HG02943 (cell line): ENCODE measurements at regions not wholly inside any gene's neighbourhood (a gene's known extent, or its start where the extent isn't known, plus 50 kb on each side); places are given as distances from the start of the nearest gene placed in this dataset.

Source experiments
- ATAC-seq: cut with Tn5 transposase; IDR thresholded peaks from one replicate; pipeline ENCODE4 v1.9.1; 2021; ENCODE audit warnings: mild to moderate bottlenecking, low read depth, moderate library complexity; ENCODE audit not compliant: unreplicated experiment

DNA sequence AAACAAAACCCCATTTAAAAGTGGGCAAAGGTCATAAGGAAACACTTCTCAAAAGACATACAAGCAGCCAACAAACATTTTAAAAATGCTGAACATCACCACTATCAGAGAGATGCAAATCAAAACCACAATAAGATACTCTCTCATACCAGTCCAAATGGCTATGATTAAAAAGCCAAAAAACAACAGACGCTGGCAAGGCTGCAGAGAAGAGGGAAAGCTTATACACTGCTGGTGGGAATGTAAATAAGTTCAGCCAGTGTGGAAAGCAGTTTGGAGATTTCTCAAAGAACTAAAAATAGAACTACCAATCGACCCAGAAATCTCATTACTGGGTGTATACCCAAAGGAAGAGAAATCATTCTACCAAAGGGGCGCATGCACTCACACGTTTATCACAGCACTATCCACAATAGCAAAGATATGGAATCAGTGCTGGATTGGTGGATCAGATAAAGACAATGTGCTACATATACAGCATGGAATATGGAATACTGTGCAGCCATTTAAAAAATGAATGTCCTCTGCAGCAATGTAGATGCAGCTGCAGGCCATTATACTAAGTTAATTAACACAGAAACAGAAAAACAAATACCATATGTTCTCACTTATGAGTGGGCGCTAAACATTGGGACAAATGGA is 102.1 kb upstream of the DAAM1 start:
- ATAC-seq, result no peak

DNA sequence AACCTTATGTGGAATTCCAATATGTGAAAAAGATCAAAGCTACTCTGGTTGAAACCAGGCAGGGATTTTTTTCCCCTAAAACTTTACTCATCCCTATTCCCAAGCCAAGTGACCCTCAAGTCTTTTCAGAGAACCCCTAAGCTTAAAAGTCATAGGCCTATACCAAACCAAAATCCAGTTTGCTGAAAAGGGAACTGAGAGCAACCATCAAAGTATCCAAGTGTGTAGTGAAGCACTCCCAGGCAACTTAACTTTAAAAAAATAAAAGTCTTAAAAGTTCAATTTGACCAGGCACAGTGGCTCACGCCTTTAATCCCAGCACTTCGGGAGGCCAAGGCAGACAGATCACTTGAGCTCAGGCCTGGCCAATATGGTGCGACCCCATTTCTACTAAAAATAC is 101.2 kb upstream of the DAAM1 start:
- ATAC-seq, result no peak

DNA sequence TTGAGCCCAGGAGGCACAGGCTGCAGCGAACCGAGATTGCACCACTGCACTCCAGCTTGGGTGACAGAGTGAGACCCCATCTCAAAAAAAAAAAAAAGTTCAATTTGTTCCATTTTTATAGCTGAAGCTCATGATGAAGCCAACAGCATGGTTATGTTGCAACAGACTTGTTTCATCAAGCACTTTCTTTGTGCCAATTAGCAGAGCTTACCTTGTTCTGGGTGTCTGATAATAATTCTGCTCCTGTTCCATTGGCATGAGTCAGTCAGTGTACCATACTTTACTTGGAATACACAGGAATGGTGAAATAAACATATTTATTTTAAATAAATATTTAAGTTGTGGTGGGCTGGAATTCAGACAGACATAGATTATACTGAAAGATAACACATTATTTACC is 100.8 kb upstream of the DAAM1 start:
- ATAC-seq, result no peak

DNA sequence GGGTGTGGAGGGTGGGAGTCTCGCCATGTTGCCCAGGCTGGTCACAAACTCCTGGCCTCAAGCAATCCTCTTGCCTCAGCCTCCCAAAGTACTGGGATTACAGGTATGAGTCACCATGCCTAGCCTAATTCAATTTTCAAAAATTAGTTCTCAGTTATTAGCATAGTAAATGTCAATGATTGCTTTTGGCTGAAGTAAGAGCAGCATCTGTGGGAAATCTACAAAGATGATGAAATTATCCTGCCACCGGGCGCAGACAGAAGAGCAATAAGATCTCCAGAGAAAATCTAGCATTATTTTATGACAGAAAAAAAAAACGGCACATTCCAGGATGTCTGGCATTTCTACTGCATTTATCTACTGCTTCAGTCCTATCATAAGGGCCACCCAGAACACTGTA is 97.9 kb upstream of the DAAM1 start:
- ATAC-seq, result no peak

DNA sequence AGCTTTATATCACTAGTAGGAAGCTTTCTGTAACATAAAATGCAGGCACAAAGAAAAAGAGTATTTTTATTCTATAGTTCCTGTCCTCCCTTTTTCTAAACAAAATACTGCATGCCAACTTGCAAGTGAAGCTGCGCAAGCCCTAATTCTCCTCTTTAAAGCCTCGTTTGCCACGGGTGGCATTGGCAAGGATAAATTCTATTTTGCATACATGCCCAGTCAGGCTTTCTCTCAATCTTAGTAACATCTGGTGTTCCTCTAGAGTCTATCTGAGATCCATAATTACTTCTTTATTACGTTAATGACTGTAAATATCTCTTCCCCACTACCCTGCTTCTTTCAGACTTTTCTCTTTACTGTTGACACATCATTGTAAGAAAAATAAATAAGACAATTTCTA is 97.1 kb upstream of the DAAM1 start:
- no peak for ATAC-seq

DNA sequence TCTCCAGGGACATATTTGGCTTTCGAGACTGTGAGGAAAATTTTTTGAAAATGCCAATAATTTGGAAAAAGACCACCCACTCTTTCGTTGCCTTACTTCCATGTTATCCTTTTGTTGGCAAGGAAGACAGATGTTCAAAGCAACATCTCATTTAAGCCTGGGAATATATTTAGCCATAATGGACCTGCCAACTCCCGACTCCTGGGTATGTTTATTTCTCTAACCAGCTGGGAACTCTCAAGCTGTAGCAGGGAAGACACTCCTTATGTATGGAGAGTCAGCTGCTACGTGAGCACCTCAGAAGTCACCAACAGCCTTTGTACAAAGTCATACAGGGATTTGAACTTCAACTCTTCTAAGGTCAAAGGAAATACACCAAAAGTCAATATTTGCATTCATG is 96.5 kb upstream of the DAAM1 start:
- ATAC-seq, result no peak

DNA sequence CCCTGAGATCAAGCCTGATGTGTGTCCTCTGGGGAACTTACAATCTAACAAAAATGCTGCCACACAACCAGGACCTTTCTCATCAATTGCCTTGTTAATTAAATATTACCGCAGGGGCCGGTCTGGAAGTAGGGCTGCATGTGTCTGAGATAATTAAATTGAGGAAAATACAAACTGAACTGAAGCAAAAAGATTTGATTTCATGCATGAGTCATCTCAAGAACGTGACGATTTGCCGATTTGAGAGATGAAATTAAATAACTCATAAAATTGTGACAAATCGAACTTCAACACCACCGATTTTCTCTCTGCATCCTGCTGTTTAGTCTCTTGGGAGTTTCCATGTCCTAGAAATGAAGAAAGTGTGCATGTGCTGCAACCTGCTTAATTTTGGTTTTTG is 94.6 kb upstream of the DAAM1 start:
- no peak for ATAC-seq

DNA sequence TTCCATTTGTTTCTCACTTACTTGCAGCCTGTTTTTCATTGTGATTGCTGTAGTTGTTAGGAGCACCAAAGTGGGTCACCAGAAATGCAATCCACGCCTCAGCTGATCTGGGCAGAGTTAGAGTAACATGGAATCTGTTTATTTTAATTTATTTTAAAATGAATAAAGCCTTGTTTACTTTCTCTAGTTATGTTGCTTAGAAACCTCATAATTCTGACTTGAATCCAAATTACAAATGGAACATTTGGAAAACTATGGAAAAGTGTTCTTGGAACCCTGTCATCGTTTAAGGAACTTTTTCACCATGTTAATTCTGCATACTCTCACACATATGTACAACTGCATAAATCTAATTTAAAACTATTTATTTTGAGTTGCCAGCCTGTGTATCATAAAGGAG is 92.2 kb upstream of the DAAM1 start:
- ATAC-seq, result no peak

DNA sequence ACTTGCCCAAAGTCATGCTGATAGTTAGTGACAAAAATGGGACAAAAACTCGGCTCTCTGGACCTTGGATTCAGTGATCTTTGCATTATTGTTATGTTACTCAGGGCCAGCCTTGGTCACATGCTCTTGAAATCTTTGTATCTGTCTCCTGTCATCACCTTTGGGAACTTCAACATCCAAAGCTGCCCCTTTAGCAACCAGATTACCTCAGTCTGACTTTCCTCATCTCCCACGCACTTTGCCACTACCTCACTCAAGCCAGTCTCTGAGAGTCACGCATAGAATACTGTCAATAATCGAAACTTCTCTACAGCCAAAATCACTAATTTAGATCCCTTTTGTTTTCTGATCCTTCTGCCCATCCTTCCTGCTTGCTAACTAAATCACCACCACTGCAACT is 90.8 kb upstream of the DAAM1 start:
- ATAC-seq, result no peak

DNA sequence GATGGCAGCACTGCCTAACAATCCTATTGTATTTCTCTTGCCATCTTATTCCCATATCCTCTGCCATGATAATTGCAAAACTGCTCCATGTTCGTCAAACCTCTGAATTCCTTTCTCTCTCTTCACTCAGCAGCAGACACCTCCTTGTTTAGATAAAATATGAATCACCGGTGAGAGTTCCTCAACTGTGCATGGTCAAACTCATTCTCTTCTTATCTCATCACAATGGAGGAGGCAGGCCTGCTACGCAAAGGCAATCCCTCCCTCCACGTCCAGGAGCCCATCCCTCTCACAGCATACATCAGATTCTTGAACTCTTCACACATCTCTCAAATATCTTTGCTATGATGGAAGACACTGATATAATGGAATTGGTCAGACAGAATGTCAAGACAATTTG is 90.1 kb upstream of the DAAM1 start:
- no peak for ATAC-seq

DNA sequence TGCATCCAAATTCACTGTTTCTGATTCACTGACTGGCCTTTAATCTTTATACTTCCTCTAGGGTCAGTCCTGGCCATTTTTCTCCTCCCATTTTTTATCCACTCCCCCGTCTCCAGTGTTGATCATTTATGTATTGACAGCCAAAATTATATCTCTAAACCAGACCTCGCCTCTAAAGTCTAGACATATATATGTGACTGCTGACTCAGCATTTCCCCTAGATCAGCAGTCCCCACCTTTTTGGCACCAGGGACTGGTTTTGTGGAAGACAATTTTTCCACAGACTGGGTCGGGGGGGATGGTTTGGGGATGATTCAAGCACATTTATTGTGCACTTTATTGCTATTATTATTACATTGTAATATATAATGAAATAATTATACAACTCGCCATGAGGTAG is 88.3 kb upstream of the DAAM1 start:
- ATAC-seq, result no peak

DNA sequence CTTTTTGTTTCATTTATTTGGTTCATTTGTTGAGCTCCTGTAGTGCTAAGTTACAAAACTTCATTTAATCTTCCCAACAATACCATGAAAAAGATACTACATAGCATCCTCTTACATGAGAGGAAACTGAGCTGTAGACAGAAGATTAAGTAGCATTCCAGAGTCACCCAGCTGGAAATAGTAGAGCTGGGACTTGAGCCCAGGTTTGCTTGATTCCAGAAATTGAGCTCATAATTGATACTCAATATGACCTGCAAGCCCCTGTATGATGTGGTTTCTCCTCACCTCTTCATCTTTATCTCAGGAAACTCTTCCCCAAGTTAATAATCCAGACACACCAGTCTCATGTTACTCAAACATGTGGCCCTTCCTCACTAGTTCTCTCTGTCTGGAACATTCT is 87.0 kb upstream of the DAAM1 start:
- ATAC-seq, result no peak

DNA sequence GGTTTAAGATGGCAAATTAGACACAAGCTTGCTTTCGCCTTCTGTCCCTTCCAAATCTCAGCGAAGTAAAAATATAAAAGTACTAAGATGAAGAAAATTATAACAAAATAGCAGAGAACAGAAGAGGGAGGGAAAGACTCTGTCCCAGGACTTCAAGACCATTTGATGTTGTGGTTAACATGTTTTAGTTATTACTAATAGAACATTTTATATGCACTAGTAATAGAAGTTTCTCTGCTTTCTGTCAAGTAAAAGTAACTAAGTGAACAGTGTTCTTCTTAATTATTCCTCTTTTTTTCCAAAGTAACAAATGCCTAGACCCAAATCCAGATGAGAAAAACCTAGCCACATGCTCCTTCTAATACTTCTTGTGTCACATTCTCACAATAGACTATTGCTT is 85.1 kb upstream of the DAAM1 start:
- ATAC-seq, result no peak

DNA sequence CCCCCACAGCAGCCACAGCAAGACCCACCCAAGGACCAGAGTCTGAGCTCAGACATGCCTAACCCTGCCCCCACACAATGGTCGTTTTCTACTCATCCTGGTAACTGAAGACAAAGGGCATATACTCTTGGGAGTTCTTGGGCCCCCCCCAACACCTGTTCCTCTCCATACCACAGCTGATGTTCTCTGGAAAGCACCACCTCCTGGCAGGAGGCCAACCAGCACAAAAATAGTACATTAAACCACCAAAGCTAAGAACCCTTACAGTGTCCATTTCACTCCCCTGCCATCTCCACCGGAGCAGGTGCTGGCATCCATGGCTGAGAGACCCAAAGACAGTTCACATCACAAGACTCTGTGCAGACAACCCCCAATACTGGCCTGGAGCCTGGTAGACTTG is 80.6 kb upstream of the DAAM1 start:
- ATAC-seq, result no peak

DNA sequence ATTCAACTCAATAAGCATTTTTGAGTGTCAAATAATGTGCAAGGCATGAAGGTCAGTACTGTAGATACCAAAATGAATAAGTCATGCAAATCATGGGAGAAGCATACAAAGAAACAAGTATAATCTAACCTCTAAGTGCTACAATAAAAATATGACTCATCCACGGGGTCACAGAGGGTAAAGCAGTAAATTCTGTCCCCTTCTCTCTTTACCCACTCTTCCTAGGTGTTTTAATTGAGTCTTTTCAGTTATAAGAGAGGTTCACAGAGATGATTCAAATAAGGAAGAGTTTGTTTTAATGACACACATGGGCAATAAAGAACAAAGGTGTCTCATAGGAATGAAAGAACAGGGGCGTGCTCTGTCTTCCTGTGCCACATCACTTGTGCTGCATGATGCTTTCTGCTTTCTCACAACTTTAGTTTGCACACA is 71.5 kb upstream of the DAAM1 start:
- ATAC-seq, result no peak

DNA sequence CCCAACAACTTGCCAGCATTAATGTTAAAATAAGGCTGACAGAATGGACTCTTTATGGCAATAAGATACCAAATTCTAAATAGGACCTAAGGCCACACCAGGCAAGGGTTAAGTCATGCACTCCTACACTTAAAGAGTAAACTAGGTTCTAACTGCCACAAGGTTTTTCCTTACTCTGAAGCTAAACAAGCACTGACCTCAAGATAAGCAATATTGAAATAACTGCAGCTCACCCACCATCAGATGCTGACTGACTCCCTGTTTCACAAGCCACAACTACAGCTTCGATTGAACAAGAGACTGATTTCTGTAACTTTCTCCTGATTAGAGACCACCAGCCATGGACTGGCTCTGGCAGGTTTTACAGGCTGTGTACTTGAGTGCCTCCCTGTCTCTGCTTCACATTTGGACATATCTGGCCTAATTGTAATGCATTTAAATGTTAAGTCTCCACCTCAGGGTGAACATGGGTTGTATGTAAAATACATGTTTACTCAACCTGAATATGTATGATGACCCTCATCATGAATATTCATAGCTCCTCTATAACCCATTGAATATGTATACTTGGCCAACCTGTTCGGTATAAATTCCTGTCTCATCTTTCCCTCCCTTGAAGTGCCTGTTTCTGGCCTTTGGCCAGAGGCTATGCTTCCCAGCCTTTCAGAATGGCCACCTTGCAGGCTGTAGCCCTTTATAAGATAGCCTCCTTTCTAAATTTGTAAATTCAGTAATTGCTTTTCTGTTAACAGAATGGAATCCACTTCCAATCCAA is 70.5 kb upstream of the DAAM1 start:
- ATAC-seq, result no peak

DNA sequence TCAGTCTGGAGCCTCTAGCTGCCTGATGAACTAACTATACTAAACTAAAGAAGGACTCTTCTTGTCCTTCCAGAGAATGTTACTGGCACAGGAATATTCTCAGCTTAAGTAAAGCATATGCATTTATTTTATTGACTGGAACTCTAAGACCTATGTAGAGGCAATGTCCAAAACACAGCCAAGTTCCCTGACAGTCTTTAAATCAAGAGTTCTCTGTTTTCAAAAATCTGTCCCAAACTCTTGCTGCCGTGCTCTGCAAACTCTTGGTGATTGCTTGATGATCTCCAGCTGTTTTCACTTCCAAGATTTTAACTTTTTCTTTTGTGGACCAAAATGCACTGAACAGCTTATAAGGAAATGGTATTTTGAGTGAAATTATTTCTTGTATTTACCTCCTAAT is 67.5 kb upstream of the DAAM1 start:
- ATAC-seq, result no peak

DNA sequence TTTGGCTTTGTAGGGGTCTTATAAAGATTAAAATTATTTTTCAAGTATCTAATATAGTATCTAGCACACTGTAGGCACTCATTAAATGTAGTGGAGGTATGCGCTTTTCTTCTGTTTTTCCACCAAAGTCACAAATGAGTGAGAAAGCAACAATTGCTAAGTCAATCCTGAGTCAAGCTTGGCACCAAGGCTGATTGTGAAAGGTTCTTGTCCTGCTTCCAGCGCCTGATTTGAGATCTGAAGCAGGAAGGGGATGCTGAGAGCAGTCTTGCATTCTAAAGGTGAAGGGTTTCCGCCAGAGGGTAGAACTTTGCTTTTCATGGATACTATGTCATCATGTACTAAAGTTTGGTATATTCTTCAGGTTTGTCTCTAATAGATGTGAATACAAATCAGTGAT is 64.9 kb upstream of the DAAM1 start:
- ATAC-seq, result no peak

DNA sequence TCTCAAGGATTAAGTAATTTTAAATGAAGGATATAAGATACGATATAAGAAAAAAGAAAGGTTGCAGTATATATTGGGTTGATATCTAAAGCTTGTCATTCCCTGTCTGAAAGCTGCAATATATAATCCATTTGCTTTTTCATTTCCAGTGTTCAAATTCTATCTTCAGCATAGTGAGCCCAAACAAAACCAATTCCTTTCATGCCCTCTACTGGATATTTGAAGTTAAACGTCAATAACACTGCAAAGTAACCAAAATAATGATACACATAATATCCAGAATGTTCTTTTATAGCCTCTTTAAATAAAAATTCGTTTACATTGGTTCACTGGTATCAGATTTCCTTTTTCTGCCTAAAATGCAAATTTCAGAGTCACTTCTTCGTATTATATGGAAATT is 64.5 kb upstream of the DAAM1 start:
- ATAC-seq, result no peak

DNA sequence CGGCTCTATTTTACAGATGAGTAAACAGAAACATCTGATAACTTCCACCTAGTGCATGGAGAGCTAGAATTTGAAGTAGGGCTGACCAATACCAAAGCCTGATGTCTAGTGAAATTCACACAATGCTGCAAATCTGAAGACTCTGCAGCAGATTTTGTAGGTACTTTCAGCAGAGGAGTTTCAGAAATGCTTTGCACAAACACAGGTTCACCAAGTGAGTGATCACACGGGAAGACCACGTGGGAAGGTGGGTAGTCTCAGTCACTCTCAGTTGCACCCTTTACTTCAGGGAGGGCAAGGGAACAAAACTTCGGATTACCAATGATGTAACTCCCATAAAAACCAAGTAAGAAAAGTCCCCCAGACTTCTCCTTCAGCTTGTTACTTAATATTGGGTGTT is 63.3 kb upstream of the DAAM1 start:
- no peak for ATAC-seq

DNA sequence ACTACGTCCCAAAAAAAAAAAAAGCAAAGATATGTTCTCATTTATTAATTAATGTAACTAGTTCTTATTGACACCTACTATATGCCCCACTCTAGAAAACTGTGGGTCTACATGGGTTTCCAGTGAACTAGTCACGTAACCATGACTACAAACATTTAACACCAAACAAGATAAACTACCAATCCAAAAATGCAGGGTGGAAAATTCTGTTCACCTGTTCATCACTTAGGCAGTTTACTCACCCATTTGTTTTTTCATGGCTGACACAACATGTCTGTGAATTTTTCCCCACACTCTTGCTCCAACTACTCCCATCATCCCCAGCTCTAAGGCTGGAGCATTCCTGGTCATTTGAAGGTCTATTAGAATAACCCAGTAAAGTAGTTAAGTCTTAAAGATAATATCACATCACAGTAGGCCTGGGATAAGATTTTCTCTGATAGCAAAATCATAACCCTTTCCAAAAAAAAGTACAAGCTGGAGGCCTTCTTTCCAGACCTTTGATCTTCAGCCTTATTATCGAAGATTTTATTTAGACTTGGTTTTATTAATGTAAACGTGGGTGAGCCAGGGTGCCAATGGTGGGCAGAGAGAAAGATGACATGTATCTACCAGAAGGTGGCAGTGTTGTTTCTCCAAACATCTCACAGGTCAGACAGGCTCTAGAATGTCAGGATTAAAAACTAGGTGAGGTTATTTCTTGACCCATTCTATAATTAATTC is 61.6 kb upstream of the DAAM1 start:
- ATAC-seq, result no peak

DNA sequence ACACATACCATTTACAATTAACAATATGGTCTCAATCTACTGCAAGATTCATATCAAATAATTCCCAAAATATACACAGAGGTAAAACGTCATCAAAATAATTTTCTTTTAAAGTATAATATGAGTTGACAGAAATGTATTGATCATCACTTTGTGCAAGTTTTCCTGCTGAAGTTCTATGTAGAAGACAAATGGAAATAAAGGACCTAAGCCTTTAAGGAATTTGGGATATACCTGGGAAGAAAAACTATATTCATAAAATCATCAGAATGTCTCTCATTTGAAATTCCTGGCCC is 61.1 kb upstream of the DAAM1 start:
- no peak for ATAC-seq
